Neural progenitor cell (in vitro differentiated cells): ENCODE measurements at regions not wholly inside any gene's neighbourhood (a gene's known extent, or its start where the extent isn't known, plus 50 kb on each side); places are given as distances from the start of the nearest gene placed in this dataset.
A peak's percentile ranks its signal among the peaks of the same experiment; 100 is the strongest.

Experiments
- DNase-seq: peaks from one replicate; pipeline ENCODE4 v3.0.0-alpha.2; 2016; ENCODE audit warnings: low spot score
- H2AFZ ChIP-seq: fragments of 200-600 bp; sonication (generic); replicated peaks from 2 replicates; pipeline ENCODE4 v1.6.1; 2016; ENCODE audit warnings: antibody characterized with exemption
- H3F3A ChIP-seq: fragments of 200-600 bp; sonication (generic); 2 replicates; pipeline ENCODE4 v1.6.1; 2016; ENCODE audit warnings: antibody characterized with exemption, low read depth
- H3K27ac ChIP-seq: fragments of 200-600 bp; sonication (generic); 2 replicates; pipeline ENCODE4 v1.5.1; 2016; ENCODE audit warnings: mild to moderate bottlenecking
- H3K27me3 ChIP-seq: fragments of 200-600 bp; sonication (generic); 2 replicates; pipeline ENCODE4 v1.6.1; 2016; ENCODE audit warnings: mild to moderate bottlenecking, moderate library complexity
- H3K36me3 ChIP-seq: fragments of 200-600 bp; sonication (generic); 2 replicates; pipeline ENCODE4 v1.5.1; 2016
- H3K4me1 ChIP-seq: fragments of 200-600 bp; sonication (generic); 2 replicates; pipeline ENCODE4 v1.6.1; 2016; ENCODE audit warnings: mixed run types
- H3K4me2 ChIP-seq: fragments of 200-600 bp; sonication (generic); 2 replicates; pipeline ENCODE4 v1.6.1; 2016
- H3K4me3 ChIP-seq: fragments of 200-600 bp; sonication (generic); 2 replicates; pipeline ENCODE4 v1.5.1; 2016
- H3K79me2 ChIP-seq: fragments of 200-600 bp; sonication (generic); 2 replicates; pipeline ENCODE4 v1.6.1; 2016; ENCODE audit warnings: low read depth
- H3K9ac ChIP-seq: fragments of 200-600 bp; sonication (generic); 2 replicates; pipeline ENCODE4 v1.6.1; 2016
- H3K9me3 ChIP-seq: fragments of 200-600 bp; sonication (generic); 2 replicates; pipeline ENCODE4 v1.5.1; 2016; ENCODE audit warnings: low read depth
- H4K20me1 ChIP-seq: fragments of 200-600 bp; sonication (generic); 2 replicates; pipeline ENCODE4 v1.6.1; 2016; ENCODE audit warnings: low read depth
- H3K27ac Mint-ChIP-seq: 3 replicates; pipeline ENCODE4 v1.8.0; 2021; ENCODE audit warnings: mixed read lengths
- H3K27me3 Mint-ChIP-seq: 2 replicates; pipeline ENCODE4 v1.8.0; 2022; ENCODE audit warnings: low read depth, mild to moderate bottlenecking, inconsistent platforms, moderate library complexity, mixed read lengths; ENCODE audit not compliant: insufficient read depth
- H3K36me3 Mint-ChIP-seq: 3 replicates; pipeline ENCODE4 v1.8.0; 2021; ENCODE audit warnings: mixed read lengths
- H3K4me1 Mint-ChIP-seq: 3 replicates; pipeline ENCODE4 v1.8.0; 2021; ENCODE audit warnings: mixed read lengths
- H3K4me3 Mint-ChIP-seq: 3 replicates; pipeline ENCODE4 v1.8.0; 2021; ENCODE audit warnings: mild to moderate bottlenecking, moderate library complexity, mixed read lengths
- H3K9me3 Mint-ChIP-seq: 3 replicates; pipeline ENCODE4 v1.8.0; 2020; ENCODE audit warnings: mixed read lengths
- EZH2 ChIP-seq: fragments of 200-600 bp; sonication (generic); IDR thresholded peaks from 2 replicates; pipeline ENCODE4 v1.6.1; 2017; ENCODE audit warnings: antibody characterized with exemption, mild to moderate bottlenecking, moderate library complexity
- EZH2phosphoT487 ChIP-seq: fragments of 200-600 bp; sonication (generic); IDR thresholded peaks from 2 replicates; pipeline ENCODE4 v1.6.1; 2017; ENCODE audit warnings: antibody characterized with exemption
- TF ChIP-seq, protein P1 (sequence below): fragments of 200-600 bp; sonication (generic); IDR thresholded peaks from 2 replicates; pipeline ENCODE4 v1.5.1; 2017; ENCODE audit warnings: antibody characterized with exemption, mild to moderate bottlenecking

DNA sequence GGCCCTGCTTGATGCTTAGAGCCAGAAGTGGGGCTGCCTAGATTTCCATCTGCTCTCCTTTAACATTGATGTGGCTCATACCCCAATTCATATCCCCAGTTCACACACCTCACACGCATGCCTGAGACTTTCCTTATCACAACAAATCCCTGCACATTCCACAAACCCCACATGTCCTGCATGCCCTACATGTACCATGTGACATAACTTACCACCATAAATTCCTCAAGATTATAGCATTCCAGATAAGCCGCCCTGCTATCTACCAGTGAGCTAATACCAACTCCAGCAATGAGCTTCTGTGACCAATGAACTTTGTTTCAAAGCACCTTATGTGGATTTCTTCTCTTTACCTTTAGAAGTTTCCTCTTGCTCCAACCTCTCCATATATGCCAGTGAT is 104.7 kb upstream of the RAB11FIP2 start:
- Mint-ChIP-seq H3K4me3 (no peak overlapping the region), H3K27me3 (no peaks in the 10 kb centered on the region), H3K36me3 (peaks cover 3% of the 10 kb centered on the region)

DNA sequence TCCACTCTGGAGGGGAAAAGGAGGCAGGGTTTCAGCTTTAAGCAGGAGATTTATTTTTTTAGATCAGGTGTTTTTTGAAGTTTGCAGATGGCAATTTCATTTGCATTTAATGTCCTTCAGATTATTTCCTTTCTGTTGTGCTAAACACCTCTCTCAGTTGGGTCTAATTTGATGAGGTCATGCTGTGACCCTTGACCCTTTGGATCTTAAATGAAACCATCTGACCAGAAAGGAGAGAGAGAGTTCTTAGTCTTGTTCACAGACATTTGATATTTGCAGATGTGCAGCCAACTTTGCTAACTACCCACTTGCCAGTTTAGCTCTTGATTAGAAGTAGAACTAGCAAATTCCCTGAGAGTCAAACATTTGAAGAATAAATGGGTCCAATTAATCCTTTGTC is 101.5 kb upstream of the RAB11FIP2 start:
- Histone ChIP-seq H4K20me1 (no peaks in the 10 kb centered on the region), H3K4me2 (peak overlapping the region; percentile 50), H3K4me1 (peaks cover 15% of the 10 kb centered on the region), H3K36me3 (no peaks in the 10 kb centered on the region), H3K79me2 (no peaks in the 10 kb centered on the region), H3K27me3 (no peaks in the 10 kb centered on the region), H3K4me3 (no peak overlapping the region), H3K9ac (no peak overlapping the region), H2AFZ (peak overlapping the region; percentile 22), H3F3A (no peaks in the 10 kb centered on the region), H3K9me3 (no peaks in the 10 kb centered on the region), H3K27ac (no peak overlapping the region)
- peaks cover 2% of the 10 kb centered on the region for H3K9me3 Mint-ChIP-seq
- H3K27ac Mint-ChIP-seq: no peak overlapping the region
- H3K4me3 Mint-ChIP-seq: no peak overlapping the region
- DNase-seq: peak; percentile 22
- H3K4me1 Mint-ChIP-seq: peaks cover 11% of the 10 kb centered on the region
- TF ChIP-seq, protein P1, sequence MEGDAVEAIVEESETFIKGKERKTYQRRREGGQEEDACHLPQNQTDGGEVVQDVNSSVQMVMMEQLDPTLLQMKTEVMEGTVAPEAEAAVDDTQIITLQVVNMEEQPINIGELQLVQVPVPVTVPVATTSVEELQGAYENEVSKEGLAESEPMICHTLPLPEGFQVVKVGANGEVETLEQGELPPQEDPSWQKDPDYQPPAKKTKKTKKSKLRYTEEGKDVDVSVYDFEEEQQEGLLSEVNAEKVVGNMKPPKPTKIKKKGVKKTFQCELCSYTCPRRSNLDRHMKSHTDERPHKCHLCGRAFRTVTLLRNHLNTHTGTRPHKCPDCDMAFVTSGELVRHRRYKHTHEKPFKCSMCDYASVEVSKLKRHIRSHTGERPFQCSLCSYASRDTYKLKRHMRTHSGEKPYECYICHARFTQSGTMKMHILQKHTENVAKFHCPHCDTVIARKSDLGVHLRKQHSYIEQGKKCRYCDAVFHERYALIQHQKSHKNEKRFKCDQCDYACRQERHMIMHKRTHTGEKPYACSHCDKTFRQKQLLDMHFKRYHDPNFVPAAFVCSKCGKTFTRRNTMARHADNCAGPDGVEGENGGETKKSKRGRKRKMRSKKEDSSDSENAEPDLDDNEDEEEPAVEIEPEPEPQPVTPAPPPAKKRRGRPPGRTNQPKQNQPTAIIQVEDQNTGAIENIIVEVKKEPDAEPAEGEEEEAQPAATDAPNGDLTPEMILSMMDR: no peak
- TF ChIP-seq EZH2phosphoT487 (no peak), EZH2 (no peak)
- no peaks in the 10 kb centered on the region for H3K27me3 Mint-ChIP-seq
- H3K36me3 Mint-ChIP-seq: peaks cover 3% of the 10 kb centered on the region

More for the DNA sequence above, 104.7 kb upstream of the RAB11FIP2 start:
- no peak for DNase-seq
- Histone ChIP-seq H3K27ac (no peak overlapping the region), H3K79me2 (no peaks in the 10 kb centered on the region), H3F3A (no peaks in the 10 kb centered on the region), H3K4me2 (no peak overlapping the region), H4K20me1 (no peaks in the 10 kb centered on the region), H3K4me3 (no peak overlapping the region), H2AFZ (no peak overlapping the region), H3K9ac (no peak overlapping the region), H3K9me3 (no peaks in the 10 kb centered on the region), H3K4me1 (peaks cover 15% of the 10 kb centered on the region), H3K36me3 (no peaks in the 10 kb centered on the region), H3K27me3 (no peaks in the 10 kb centered on the region)
- H3K9me3 Mint-ChIP-seq: peaks cover 7% of the 10 kb centered on the region
- TF ChIP-seq EZH2phosphoT487 (no peak), EZH2 (no peak)
- H3K4me1 Mint-ChIP-seq: peaks cover 11% of the 10 kb centered on the region
- H3K27ac Mint-ChIP-seq: no peak overlapping the region

DNA sequence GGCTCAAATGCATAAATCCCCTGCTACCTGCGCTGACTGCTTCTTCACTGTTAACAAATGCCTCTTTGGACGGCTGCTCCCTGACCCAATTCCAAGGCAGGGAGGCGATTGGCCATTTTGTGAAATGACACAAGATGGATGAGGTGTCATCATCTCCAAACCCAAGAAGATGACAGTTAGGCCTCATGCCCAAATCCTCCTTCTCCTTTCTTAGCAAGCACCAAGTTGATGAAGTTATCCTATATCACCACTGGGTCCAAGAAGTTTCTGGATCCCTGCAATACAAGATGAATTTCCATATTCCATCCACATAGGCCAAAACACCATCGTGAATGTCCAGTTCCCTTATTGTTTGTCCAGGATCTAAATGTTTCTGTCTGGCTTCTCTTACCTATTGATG is 98.5 kb upstream of the RAB11FIP2 start:
- Mint-ChIP-seq H3K9me3 (peaks cover 2% of the 10 kb centered on the region), H3K27ac (no peak overlapping the region), H3K4me1 (peaks cover 11% of the 10 kb centered on the region), H3K27me3 (no peaks in the 10 kb centered on the region), H3K4me3 (no peak overlapping the region), H3K36me3 (peaks cover 3% of the 10 kb centered on the region)
- Histone ChIP-seq H3K27me3 (no peaks in the 10 kb centered on the region), H3K79me2 (no peaks in the 10 kb centered on the region), H3K9me3 (no peaks in the 10 kb centered on the region), H2AFZ (no peak overlapping the region), H3K4me1 (peaks cover 15% of the 10 kb centered on the region), H3K27ac (no peak overlapping the region), H4K20me1 (no peaks in the 10 kb centered on the region), H3F3A (no peaks in the 10 kb centered on the region), H3K9ac (no peak overlapping the region), H3K4me2 (no peak overlapping the region), H3K36me3 (no peaks in the 10 kb centered on the region), H3K4me3 (no peak overlapping the region)
- TF ChIP-seq, protein P1: no peak
- TF ChIP-seq EZH2 (no peak), EZH2phosphoT487 (no peak)
- no peak for DNase-seq

DNA sequence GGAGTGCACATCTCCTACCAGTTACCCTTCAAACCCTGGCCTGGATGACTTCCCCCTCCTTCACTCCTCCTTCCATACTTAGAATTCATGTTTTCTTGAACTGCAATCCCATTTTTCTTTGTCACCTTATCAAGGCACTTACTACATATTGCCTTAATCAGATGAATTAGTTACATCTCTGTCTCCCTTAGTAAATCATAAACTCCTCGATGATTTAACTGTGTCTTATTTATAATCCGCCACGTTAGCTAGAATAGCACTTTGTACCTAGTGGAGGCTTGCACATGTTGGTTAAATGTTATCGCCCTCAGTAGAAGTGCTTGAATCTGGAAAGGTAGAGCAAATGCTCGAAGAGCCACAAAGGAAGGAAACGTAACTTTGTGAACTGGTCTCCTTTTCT is 94.7 kb upstream of the RAB11FIP2 start:
- no peak overlapping the region for H3K4me3 ChIP-seq
- Mint-ChIP-seq H3K9me3 (peaks cover 3% of the 10 kb centered on the region), H3K27me3 (peaks cover 2% of the 10 kb centered on the region), H3K27ac (no peak overlapping the region), H3K4me3 (no peak overlapping the region), H3K4me1 (no peaks in the 10 kb centered on the region), H3K36me3 (no peaks in the 10 kb centered on the region)
- TF ChIP-seq, protein P1: no peak
- TF ChIP-seq EZH2phosphoT487: no peak
- TF ChIP-seq EZH2: no peak
- no peaks in the 10 kb centered on the region for H3K27me3 ChIP-seq
- H3K79me2 ChIP-seq: no peaks in the 10 kb centered on the region
- no peaks in the 10 kb centered on the region for H3F3A ChIP-seq
- DNase-seq: no peak
- no peaks in the 10 kb centered on the region for H3K36me3 ChIP-seq
- H2AFZ ChIP-seq: no peak overlapping the region
- no peaks in the 10 kb centered on the region for H3K4me1 ChIP-seq
- H3K4me2 ChIP-seq: no peak overlapping the region
- no peaks in the 10 kb centered on the region for H4K20me1 ChIP-seq
- H3K27ac ChIP-seq: no peak overlapping the region
- no peak overlapping the region for H3K9ac ChIP-seq
- no peaks in the 10 kb centered on the region for H3K9me3 ChIP-seq
